H1 (cell line): ENCODE measurements at regions not wholly inside any gene's neighbourhood (a gene's known extent, or its start where the extent isn't known, plus 50 kb on each side); places are given as distances from the start of the nearest gene placed in this dataset.

ENCODE experiments used
- CTCF ChIA-PET: fragments of 300-600 bp; sonication (Branson Sonifier 250); formaldehyde crosslinking; loops from one replicate; lab custom pipeline; 2021; ENCODE audit not compliant: partially characterized antibody; lab: Charles Lee
- POLR2A ChIA-PET: fragments of 300-600 bp; sonication (Branson Sonifier 250); formaldehyde crosslinking; loops from one replicate; lab custom pipeline; 2021; ENCODE audit warnings: inconsistent platforms; ENCODE audit not compliant: partially characterized antibody; lab: Charles Lee
- DNase-seq, 2 experiments: peaks; one replicate each; pipeline versions ENCODE4 v3.0.0 to v3.0.0-alpha.2; 2010 to 2022; ENCODE audit warnings: low spot score in 2 of 2, low read depth in 1 of 2, mixed read lengths in 1 of 2
- FAIRE-seq: peaks from 2 replicates; lab custom pipeline; 2011; peaks lifted over from hg19 to GRCh38; lab: Jason Lieb, UNC
- H2AFZ ChIP-seq: 2 replicates; pipeline ENCODE4 v1.8.1; 2012; ENCODE audit warnings: low read length, inconsistent platforms
- H2AK5ac ChIP-seq: 2 replicates; pipeline ENCODE4 v1.6.1; 2013; ENCODE audit warnings: low read depth, low read length
- H2BK120ac ChIP-seq: replicated peaks from 2 replicates; pipeline ENCODE3; 2013; ENCODE audit warnings: low read depth, low read length, inconsistent platforms
- H2BK12ac ChIP-seq: 2 replicates; pipeline ENCODE4 v1.6.1; 2013; ENCODE audit warnings: low read depth, low read length
- H2BK15ac ChIP-seq: 2 replicates; pipeline ENCODE4 v1.6.1; 2013; ENCODE audit warnings: low read length
- H2BK20ac ChIP-seq: 2 replicates; pipeline ENCODE4 v1.6.1; 2013; ENCODE audit warnings: low read length
- H2BK5ac ChIP-seq: 2 replicates; pipeline ENCODE4 v1.6.1; 2013; ENCODE audit warnings: low read depth, low read length
- H3K14ac ChIP-seq: 2 replicates; pipeline ENCODE4 v1.6.1; 2013; ENCODE audit warnings: inconsistent platforms; ENCODE audit not compliant: insufficient read length
- H3K18ac ChIP-seq: 2 replicates; pipeline ENCODE4 v1.6.1; 2013; ENCODE audit warnings: low read length; ENCODE audit errors: extremely low read depth
- H3K23ac ChIP-seq: 2 replicates; pipeline ENCODE4 v1.6.1; 2013; ENCODE audit warnings: inconsistent platforms; ENCODE audit not compliant: insufficient read length
- H3K23me2 ChIP-seq: 2 replicates; pipeline ENCODE4 v1.6.1; 2013; ENCODE audit warnings: low read depth, low read length
- H3K27ac ChIP-seq: 2 replicates; pipeline ENCODE4 v1.6.1; 2011; ENCODE audit warnings: low read depth, low read length, inconsistent platforms
- H3K27me3 ChIP-seq, 4 experiments: replicated peaks in 1 of 4; 1 replicate in 1 of 4; 2 replicates in 3 of 4; pipeline versions ENCODE4 v1.6.1 to v1.8.1; 2011 to 2013; ENCODE audit warnings: low read length in 3 of 4, mild to moderate bottlenecking in 3 of 4, inconsistent platforms in 2 of 4, mixed read lengths in 2 of 4, moderate library complexity in 1 of 4; ENCODE audit not compliant: control insufficient read depth in 3 of 4, insufficient read depth in 3 of 4; ENCODE audit errors: extremely low read depth in 1 of 4
- H3K36me3 ChIP-seq, 4 experiments: 2 replicates each; pipeline versions ENCODE4 v1.6.1 to v1.8.1; 2011 to 2013; ENCODE audit warnings: mild to moderate bottlenecking in 4 of 4, low read length in 3 of 4, moderate library complexity in 2 of 4, control low read depth in 1 of 4, inconsistent platforms in 1 of 4; ENCODE audit not compliant: insufficient read depth in 4 of 4, control insufficient read depth in 2 of 4
- H3K4ac ChIP-seq: replicated peaks from 2 replicates; pipeline ENCODE3; 2013; ENCODE audit warnings: low read length, low read depth, mixed read lengths, inconsistent platforms; ENCODE audit not compliant: insufficient read length
- H3K4me1 ChIP-seq, 4 experiments: replicated peaks in 1 of 4; 1 replicate in 1 of 4; 2 replicates in 3 of 4; pipeline versions ENCODE4 v1.6.1 to v1.8.1; 2011 to 2013; ENCODE audit warnings: low read length in 3 of 4, inconsistent platforms in 2 of 4, mixed read lengths in 1 of 4; ENCODE audit not compliant: insufficient read depth in 4 of 4, control insufficient read depth in 3 of 4
- H3K4me2 ChIP-seq, 2 experiments: 2 replicates each; pipeline versions ENCODE4 v1.6.1 to v1.8.1; 2011 to 2013; ENCODE audit warnings: low read depth in 2 of 2, low read length in 2 of 2, control low read depth in 1 of 2, inconsistent platforms in 1 of 2, mild to moderate bottlenecking in 1 of 2; ENCODE audit not compliant: insufficient read depth in 1 of 2
- H3K4me3 ChIP-seq, 4 experiments: fragments of 200-600, 300-600 bp in 1 of 4; sonication (generic), shearing (Covaris generic), sonication (Bioruptor Twin) in 1 of 4; 2 replicates each; pipeline versions ENCODE4 v1.5.1 to v1.8.1; 2011 to 2016; ENCODE audit warnings: low read length in 4 of 4, low read depth in 3 of 4, control low read depth in 2 of 4, inconsistent platforms in 2 of 4, mild to moderate bottlenecking in 2 of 4, mixed read lengths in 1 of 4, moderate library complexity in 1 of 4; ENCODE audit not compliant: insufficient read depth in 2 of 4; ENCODE audit errors: extremely low read depth in 1 of 4
- H3K56ac ChIP-seq: replicated peaks from 2 replicates; pipeline ENCODE3; 2013; ENCODE audit warnings: low read depth, mild to moderate bottlenecking, mixed read lengths, low read length, inconsistent platforms; ENCODE audit not compliant: insufficient read length
- H3K79me1 ChIP-seq: 2 replicates; pipeline ENCODE4 v1.6.1; 2013; ENCODE audit warnings: low read depth, low read length, control low read depth
- H3K79me2 ChIP-seq, 2 experiments: 2 replicates each; pipeline versions ENCODE4 v1.6.1 to v1.8.1; 2012 to 2013; ENCODE audit warnings: low read length in 2 of 2, mild to moderate bottlenecking in 2 of 2, inconsistent platforms in 1 of 2; ENCODE audit not compliant: insufficient read depth in 2 of 2, control insufficient read depth in 1 of 2
- H3K9ac ChIP-seq, 4 experiments: replicated peaks in 1 of 4; 1 replicate in 1 of 4; 2 replicates in 3 of 4; pipeline versions ENCODE4 v1.6.1 to v1.8.1; 2011 to 2013; ENCODE audit warnings: low read depth in 3 of 4, low read length in 3 of 4, control low read depth in 2 of 4, mild to moderate bottlenecking in 2 of 4, moderate library complexity in 2 of 4, inconsistent platforms in 1 of 4; ENCODE audit errors: extremely low read depth in 1 of 4
- H3K9me3 ChIP-seq, 2 experiments: 2 replicates each; pipeline versions ENCODE4 v1.6.1 to v1.8.1; 2012 to 2013; ENCODE audit warnings: mild to moderate bottlenecking in 2 of 2, moderate library complexity in 2 of 2, control low read depth in 1 of 2, inconsistent platforms in 1 of 2, low read depth in 1 of 2, low read length in 1 of 2, mixed read lengths in 1 of 2; ENCODE audit not compliant: insufficient read depth in 2 of 2
- H4K20me1 ChIP-seq, 2 experiments: replicated peaks in 1 of 2; 2 replicates each; pipeline versions ENCODE3 to v1.8.1; 2011 to 2013; ENCODE audit warnings: inconsistent platforms in 2 of 2, low read length in 2 of 2, mild to moderate bottlenecking in 1 of 2; ENCODE audit not compliant: insufficient read depth in 2 of 2, control insufficient read depth in 1 of 2
- H4K5ac ChIP-seq: 2 replicates; pipeline ENCODE4 v1.6.1; 2013; ENCODE audit warnings: low read length, low read depth, mixed read lengths, inconsistent platforms; ENCODE audit not compliant: insufficient read length
- H4K8ac ChIP-seq: 2 replicates; pipeline ENCODE4 v1.8.0; 2013; ENCODE audit warnings: mild to moderate bottlenecking, moderate library complexity, low read length, inconsistent platforms; ENCODE audit not compliant: insufficient read depth; ENCODE audit errors: extremely low read depth
- H4K91ac ChIP-seq: replicated peaks from 2 replicates; pipeline ENCODE3; 2013; ENCODE audit warnings: low read length, mixed read lengths, inconsistent platforms; ENCODE audit not compliant: insufficient read length
- EGR1 ChIP-seq: IDR thresholded peaks from 2 replicates; pipeline ENCODE4 v1.6.1; 2011; ENCODE audit warnings: low read depth, low read length, borderline replicate concordance
- POU5F1 ChIP-seq: IDR thresholded peaks from 2 replicates; pipeline ENCODE4 v1.6.1; 2011; ENCODE audit warnings: low read depth, mild to moderate bottlenecking, low read length, moderate library complexity
- WGBS, 2 experiments: shearing (Covaris generic) in 1 of 2; methylation state at CpG; one replicate each; pipeline versions ENCODE4 v1.1.6 to v1.1.7; 2013 to 2015; ENCODE audit warnings: low lambda C conversion rate in 2 of 2, mixed read lengths in 2 of 2, inconsistent platforms in 1 of 2, low coverage in 1 of 2, missing lambda C conversion rate in 1 of 2; ENCODE audit not compliant: insufficient replicate concordance in 2 of 2, insufficient coverage in 1 of 2, insufficient read length in 1 of 2; ENCODE audit errors: extremely low coverage in 1 of 2, missing lambda C conversion rate in 1 of 2; 5-methylcytosine and 5-hydroxymethylcytosine counted together
- TF ChIP-seq, protein P1 (sequence below): IDR thresholded peaks from 2 replicates; pipeline ENCODE4 v1.6.1; 2011; ENCODE audit warnings: low read length, improper control_type of control experiment

DNA sequence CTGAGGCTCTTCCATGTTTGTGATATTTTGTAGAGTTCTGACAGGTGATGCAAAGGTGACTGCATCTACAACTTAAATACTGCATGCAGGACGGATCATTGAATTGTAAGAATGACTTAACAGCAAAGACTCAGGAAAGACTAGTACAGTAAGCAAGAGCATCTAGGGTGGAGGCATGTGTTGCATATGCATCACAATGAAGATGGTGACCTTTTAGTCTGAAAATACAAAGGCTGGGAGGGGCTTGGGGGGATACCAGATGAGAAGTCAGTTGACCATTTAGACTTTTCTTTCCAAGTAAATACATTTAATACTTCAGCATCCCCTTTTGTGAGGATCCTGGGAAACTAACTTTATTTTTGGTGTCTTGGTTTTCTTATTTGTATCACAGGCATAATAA is 145.5 kb downstream of the NUF2 start:
- no peak overlapping the region for H3K27ac ChIP-seq
- H3K9me3 ChIP-seq: no peaks in the 10 kb centered on the region
- H3K56ac ChIP-seq: no peak overlapping the region
- POLR2A ChIA-PET: no interaction called here
- no peaks in the 10 kb centered on the region; the same call in 1 of the 2 replicates for H3K23me2 ChIP-seq
- H3K79me1 ChIP-seq: no peaks in the 10 kb centered on the region
- H3K14ac ChIP-seq: no peak overlapping the region
- 63% methylated on average over 1 of the region's 1 CpG; no CpG with 5 or more reads in 1 of the 2 experiments for WGBS, 2 experiments
- no peak for FAIRE-seq
- no peak overlapping the region for H3K4me3 ChIP-seq
- no peak overlapping the region for H3K9ac ChIP-seq
- no peak overlapping the region for H2BK5ac ChIP-seq
- H4K5ac ChIP-seq: no peak overlapping the region
- H2BK15ac ChIP-seq: no peak overlapping the region
- no peak for DNase-seq
- no peak overlapping the region for H3K18ac ChIP-seq
- no peak overlapping the region for H2BK120ac ChIP-seq
- no peaks in the 10 kb centered on the region for H3K36me3 ChIP-seq
- H4K91ac ChIP-seq: no peak overlapping the region
- no peak overlapping the region for H2BK12ac ChIP-seq
- H2BK20ac ChIP-seq: no peak overlapping the region
- H3K4me1 ChIP-seq: no peaks in the 10 kb centered on the region; a peak in 2 of 7 replicates
- no peak overlapping the region for H4K8ac ChIP-seq
- no peaks in the 10 kb centered on the region for H3K79me2 ChIP-seq
- H4K20me1 ChIP-seq: no peaks in the 10 kb centered on the region
- CTCF ChIA-PET: interaction anchor here (1.2 kb wide), 1 partner anchor 16 kb away, joined by 4 read pairs; no protein-coding TSS in a partner anchor
- no peak overlapping the region for H3K4ac ChIP-seq
- no peak overlapping the region for H2AFZ ChIP-seq
- H3K4me2 ChIP-seq: 0 out of 4 replicates have a peak overlapping the region, but pooled peaks of 1 of the 2 experiments have one; percentile 30
- H2AK5ac ChIP-seq: no peak overlapping the region
- H3K23ac ChIP-seq: no peak overlapping the region
- no peak for TF ChIP-seq EGR1
- peak; percentile 86; the same call in 1 of the 2 replicates for TF ChIP-seq POU5F1
- TF ChIP-seq, protein P1, sequence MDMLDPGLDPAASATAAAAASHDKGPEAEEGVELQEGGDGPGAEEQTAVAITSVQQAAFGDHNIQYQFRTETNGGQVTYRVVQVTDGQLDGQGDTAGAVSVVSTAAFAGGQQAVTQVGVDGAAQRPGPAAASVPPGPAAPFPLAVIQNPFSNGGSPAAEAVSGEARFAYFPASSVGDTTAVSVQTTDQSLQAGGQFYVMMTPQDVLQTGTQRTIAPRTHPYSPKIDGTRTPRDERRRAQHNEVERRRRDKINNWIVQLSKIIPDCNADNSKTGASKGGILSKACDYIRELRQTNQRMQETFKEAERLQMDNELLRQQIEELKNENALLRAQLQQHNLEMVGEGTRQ: no peak
- H3K27me3 ChIP-seq: no peaks in the 10 kb centered on the region
